CD14-positive monocyte (primary cell): ENCODE measurements at regions not wholly inside any gene's neighbourhood (a gene's known extent, or its start where the extent isn't known, plus 50 kb on each side); places are given as distances from the start of the nearest gene placed in this dataset.

Experiments used
- DNase-seq, 3 donors: peaks; one replicate each; pipeline ENCODE4 v3.0.0-alpha.2; 2011 to 2022
- H2AFZ ChIP-seq: 2 replicates; pipeline ENCODE4 v1.6.0; 2012; ENCODE audit warnings: mild to moderate bottlenecking, low read depth, low read length, inconsistent platforms; ENCODE audit not compliant: insufficient read depth, poor library complexity, severe bottlenecking
- H3K27ac ChIP-seq, 2 donors: 1 replicate in 1 of 2; 2 replicates in 1 of 2; pipeline ENCODE4 v1.5.1; 2012 to 2013; ENCODE audit warnings: low read length in 2 of 2, control low read depth in 1 of 2, inconsistent platforms in 1 of 2, low read depth in 1 of 2, mild to moderate bottlenecking in 1 of 2
- H3K27me3 ChIP-seq, 2 donors: one replicate each; pipeline versions ENCODE4 v1.6.0 to v1.6.1; 2011 to 2013; ENCODE audit warnings: low read length in 2 of 2; ENCODE audit not compliant: control insufficient read depth in 2 of 2, insufficient read depth in 2 of 2
- H3K36me3 ChIP-seq, 2 donors: replicated peaks in 1 of 2; 1 replicate in 1 of 2; 2 replicates in 1 of 2; pipeline versions ENCODE4 v1.5.1 to v1.6.1; 2012 to 2013; ENCODE audit warnings: low read length in 2 of 2, control low read depth in 1 of 2, inconsistent platforms in 1 of 2, mild to moderate bottlenecking in 1 of 2; ENCODE audit not compliant: insufficient read depth in 2 of 2, control insufficient read depth in 1 of 2
- H3K4me1 ChIP-seq, 2 donors: 1 replicate in 1 of 2; 2 replicates in 1 of 2; pipeline versions ENCODE4 v1.5.1 to v1.6.1; 2012 to 2013; ENCODE audit warnings: low read length in 2 of 2, control low read depth in 1 of 2, inconsistent platforms in 1 of 2, mild to moderate bottlenecking in 1 of 2, moderate library complexity in 1 of 2; ENCODE audit not compliant: insufficient read depth in 2 of 2, control insufficient read depth in 1 of 2
- H3K4me2 ChIP-seq: replicated peaks from 2 replicates; pipeline ENCODE3; 2012; ENCODE audit warnings: low read length, moderate library complexity, mild to moderate bottlenecking; ENCODE audit not compliant: poor library complexity, severe bottlenecking; ENCODE audit errors: extremely low read depth
- H3K4me3 ChIP-seq, 3 experiments: fragments of 200-600 bp in 1 of 3; sonication (generic) in 1 of 3; replicated peaks in 1 of 3; 1 replicate in 2 of 3; 2 replicates in 1 of 3; pipeline ENCODE4 v1.5.1; 2011 to 2013; ENCODE audit warnings: low read length in 3 of 3, mild to moderate bottlenecking in 3 of 3, control low read depth in 2 of 3, low read depth in 2 of 3, inconsistent platforms in 1 of 3, moderate library complexity in 1 of 3
- H3K79me2 ChIP-seq: 2 replicates; pipeline ENCODE4 v1.6.0; 2012; ENCODE audit warnings: mild to moderate bottlenecking, control low read depth, inconsistent platforms, low read length, moderate library complexity; ENCODE audit not compliant: insufficient read depth
- H3K9ac ChIP-seq: 2 replicates; pipeline ENCODE4 v1.6.0; 2017; ENCODE audit warnings: low read length, mild to moderate bottlenecking; ENCODE audit not compliant: insufficient read depth, poor library complexity, severe bottlenecking
- H3K9me3 ChIP-seq, 2 donors: replicated peaks in 1 of 2; 1 replicate in 1 of 2; 2 replicates in 1 of 2; pipeline versions ENCODE4 v1.5.1 to v1.6.1; 2012 to 2013; ENCODE audit warnings: low read length in 2 of 2, control low read depth in 1 of 2; ENCODE audit not compliant: control insufficient read depth in 1 of 2, insufficient read depth in 1 of 2
- H4K20me1 ChIP-seq: 2 replicates; pipeline ENCODE4 v1.6.0; 2012; ENCODE audit warnings: mild to moderate bottlenecking, low read length, control low read depth, moderate library complexity; ENCODE audit not compliant: insufficient read depth
- H3K27ac Mint-ChIP-seq, 7 donors: one replicate each; pipeline ENCODE4 v1.8.0; 2020; ENCODE audit warnings: mild to moderate bottlenecking in 7 of 7, mixed read lengths in 7 of 7, moderate library complexity in 6 of 7, inconsistent platforms in 2 of 7
- H3K27me3 Mint-ChIP-seq, 3 donors: one replicate each; pipeline ENCODE4 v1.8.0; 2021 to 2022; ENCODE audit warnings: low read depth in 3 of 3, mild to moderate bottlenecking in 3 of 3, mixed read lengths in 3 of 3, moderate library complexity in 3 of 3, inconsistent platforms in 1 of 3
- H3K36me3 Mint-ChIP-seq, 2 donors: one replicate each; pipeline ENCODE4 v1.8.0; 2020; ENCODE audit warnings: mixed read lengths in 2 of 2, inconsistent platforms in 1 of 2, mild to moderate bottlenecking in 1 of 2
- H3K4me1 Mint-ChIP-seq: one replicate; pipeline ENCODE4 v1.8.0; 2020; ENCODE audit warnings: mild to moderate bottlenecking, mixed read lengths
- H3K4me3 Mint-ChIP-seq, 2 donors: one replicate each; pipeline ENCODE4 v1.8.0; 2020; ENCODE audit warnings: mild to moderate bottlenecking in 2 of 2, mixed read lengths in 2 of 2, moderate library complexity in 1 of 2
- H3K9me3 Mint-ChIP-seq, 7 donors: one replicate each; pipeline ENCODE4 v1.8.0; 2020 to 2022; ENCODE audit warnings: mixed read lengths in 7 of 7, mild to moderate bottlenecking in 6 of 7, moderate library complexity in 6 of 7, inconsistent platforms in 2 of 7
- WGBS: methylation state at CpG from one replicate; pipeline ENCODE4 v1.1.5; 2013; ENCODE audit warnings: missing lambda C conversion rate; ENCODE audit not compliant: insufficient coverage; 5-methylcytosine and 5-hydroxymethylcytosine counted together
- intact Hi-C, 2 donors: fragments of 100-400 bp; cut with micrococcal nuclease; formaldehyde crosslinking; loops; one replicate each; pipeline versions ENCODE4 v1.15.0 to v1.15.1; 2023
- TF ChIP-seq, protein P1 (sequence below): fragments of 200-600 bp; IDR thresholded peaks from one replicate; pipeline ENCODE4 v1.8.0; 2022; ENCODE audit warnings: antibody characterized with exemption, mild to moderate bottlenecking

DNA sequence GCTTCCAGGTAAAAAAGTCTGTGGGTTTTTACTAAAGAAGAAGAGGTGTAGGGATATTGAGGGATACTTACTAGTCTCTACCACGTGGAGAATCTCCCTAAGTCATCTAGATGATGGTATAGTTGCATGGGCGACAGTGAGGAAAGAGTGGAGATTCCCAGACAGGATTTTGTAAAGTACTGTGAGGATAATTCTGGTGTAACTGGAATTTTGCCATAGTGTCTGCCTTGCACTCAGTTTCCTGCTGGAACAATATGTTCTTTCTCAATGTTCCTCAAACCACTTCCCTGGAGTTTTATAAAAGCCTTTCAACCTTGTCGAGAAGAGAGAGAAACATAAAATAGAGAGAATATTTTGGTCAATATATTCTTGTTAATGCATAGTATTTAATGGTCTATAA, 95.1 kb upstream of the WLS start:
- Mint-ChIP-seq H3K9me3 (no peaks in the 10 kb centered on the region), H3K27me3 (peaks cover 0 to 2% (median 2%) of the 10 kb centered on the region in 3 donors), H3K4me1 (peaks cover 15% of the 10 kb centered on the region), H3K4me3 (no peak overlapping the region), H3K36me3 (no peaks in the 10 kb centered on the region), H3K27ac (no peak overlapping the region)
- H2AFZ ChIP-seq: no peak overlapping the region
- no peaks in the 10 kb centered on the region for H3K9me3 ChIP-seq
- H3K27ac ChIP-seq: no peak overlapping the region
- no peaks in the 10 kb centered on the region for H3K79me2 ChIP-seq
- no peaks in the 10 kb centered on the region for H3K27me3 ChIP-seq
- TF ChIP-seq, protein P1, sequence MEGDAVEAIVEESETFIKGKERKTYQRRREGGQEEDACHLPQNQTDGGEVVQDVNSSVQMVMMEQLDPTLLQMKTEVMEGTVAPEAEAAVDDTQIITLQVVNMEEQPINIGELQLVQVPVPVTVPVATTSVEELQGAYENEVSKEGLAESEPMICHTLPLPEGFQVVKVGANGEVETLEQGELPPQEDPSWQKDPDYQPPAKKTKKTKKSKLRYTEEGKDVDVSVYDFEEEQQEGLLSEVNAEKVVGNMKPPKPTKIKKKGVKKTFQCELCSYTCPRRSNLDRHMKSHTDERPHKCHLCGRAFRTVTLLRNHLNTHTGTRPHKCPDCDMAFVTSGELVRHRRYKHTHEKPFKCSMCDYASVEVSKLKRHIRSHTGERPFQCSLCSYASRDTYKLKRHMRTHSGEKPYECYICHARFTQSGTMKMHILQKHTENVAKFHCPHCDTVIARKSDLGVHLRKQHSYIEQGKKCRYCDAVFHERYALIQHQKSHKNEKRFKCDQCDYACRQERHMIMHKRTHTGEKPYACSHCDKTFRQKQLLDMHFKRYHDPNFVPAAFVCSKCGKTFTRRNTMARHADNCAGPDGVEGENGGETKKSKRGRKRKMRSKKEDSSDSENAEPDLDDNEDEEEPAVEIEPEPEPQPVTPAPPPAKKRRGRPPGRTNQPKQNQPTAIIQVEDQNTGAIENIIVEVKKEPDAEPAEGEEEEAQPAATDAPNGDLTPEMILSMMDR: no peak
- intact Hi-C loops: no loop called here
- no CpG with 5 or more reads among the region's 3 CpGs for WGBS
- H3K9ac ChIP-seq: no peak overlapping the region
- no peak overlapping the region for H3K4me2 ChIP-seq
- H4K20me1 ChIP-seq: no peaks in the 10 kb centered on the region
- H3K4me3 ChIP-seq: no peak overlapping the region
- no peaks in the 10 kb centered on the region for H3K4me1 ChIP-seq
- no peaks in the 10 kb centered on the region for H3K36me3 ChIP-seq
- DNase-seq: no peak

- intact Hi-C loops: no loop called here
- no peak overlapping the region for H3K27ac Mint-ChIP-seq
- no peak overlapping the region for H3K9ac ChIP-seq
- H3K4me1 Mint-ChIP-seq: peaks cover 15% of the 10 kb centered on the region
- H3K27me3 Mint-ChIP-seq: peaks cover 0 to 2% (median 1%) of the 10 kb centered on the region in 3 donors
- no peaks in the 10 kb centered on the region for H4K20me1 ChIP-seq
- 100% methylated on average over 1 of the region's 2 CpGs for WGBS
- H3K36me3 Mint-ChIP-seq: no peaks in the 10 kb centered on the region
- no peak for DNase-seq
- H3K4me3 Mint-ChIP-seq: no peak overlapping the region
- H3K79me2 ChIP-seq: no peaks in the 10 kb centered on the region
- no peaks in the 10 kb centered on the region for H3K36me3 ChIP-seq
- TF ChIP-seq, protein P1: no peak
- H3K27ac ChIP-seq: no peak overlapping the region
- H3K9me3 Mint-ChIP-seq: no peaks in the 10 kb centered on the region
- no peak overlapping the region for H3K4me3 ChIP-seq
- H3K4me1 ChIP-seq: no peaks in the 10 kb centered on the region
- H2AFZ ChIP-seq: no peak overlapping the region
- H3K27me3 ChIP-seq: no peaks in the 10 kb centered on the region
- no peaks in the 10 kb centered on the region for H3K9me3 ChIP-seq
- H3K4me2 ChIP-seq: no peak overlapping the region
Observed at GRCh38 chr1:68326481-68326880, 94.2 kb upstream of the WLS start.
